ENCODE measurements at regions not wholly inside any gene's neighbourhood (a gene's known extent, or its start where the extent isn't known, plus 50 kb on each side); places are given as distances from the start of the nearest gene placed in this dataset.
"Not testable (repeated sequence)": the region's sequence is repeated elsewhere in the genome, so short reads cannot be mapped to it uniquely, and the experiment has no call there.

- DNase-seq (ENCODE audit: low read depth in 2 of 2), result not testable (repeated sequence)
These were observed 142.1 kb downstream of the SPATA31A6 start for GRCh38 chr9:42325561-42325960.

GRCh38 chr9:42326482-42326881, 143.0 kb downstream of the SPATA31A6 start:
- DNase-seq (ENCODE audit: low read depth in 2 of 2), result not testable (repeated sequence)

GRCh38 chr9:42335342-42335741, 151.9 kb downstream of the SPATA31A6 start:
- peak in 1 of 2 donors; percentile 9 for DNase-seq (ENCODE audit: low read depth in 2 of 2)

GRCh38 chr9:42335984-42336657, 152.7 kb downstream of the SPATA31A6 start:
- not testable (repeated sequence) for DNase-seq (ENCODE audit: low read depth in 2 of 2)

- not testable (repeated sequence) for DNase-seq (ENCODE audit: low read depth in 2 of 2)
These were observed 154.8 kb downstream of the SPATA31A6 start for GRCh38 chr9:42338275-42338674.

- peak in 1 of 2 donors; percentile 9 for DNase-seq (ENCODE audit: low read depth in 2 of 2)
These were observed 156.4 kb downstream of the SPATA31A6 start for GRCh38 chr9:42339671-42340434.

GRCh38 chr9:42340435-42340723, 156.9 kb downstream of the SPATA31A6 start:
- DNase-seq (ENCODE audit: low read depth in 2 of 2), result not testable (repeated sequence)

GRCh38 chr9:42341860-42342259, 158.4 kb downstream of the SPATA31A6 start:
- not testable (repeated sequence) for DNase-seq (ENCODE audit: low read depth in 2 of 2)

GRCh38 chr9:42342297-42342696, 158.8 kb downstream of the SPATA31A6 start:
- DNase-seq (ENCODE audit: low read depth in 2 of 2), result not testable (repeated sequence)

GRCh38 chr9:42344508-42344907, 161.0 kb downstream of the SPATA31A6 start:
- DNase-seq (ENCODE audit: low read depth in 2 of 2), result not testable (repeated sequence)

GRCh38 chr9:42346916-42347315, 163.5 kb downstream of the SPATA31A6 start:
- DNase-seq (ENCODE audit: low read depth in 2 of 2), result not testable (repeated sequence)

- DNase-seq (ENCODE audit: low read depth in 2 of 2), result not testable (repeated sequence)
These were observed 165.7 kb downstream of the SPATA31A6 start for GRCh38 chr9:42349181-42349580.

GRCh38 chr9:42350412-42350811, 167.0 kb downstream of the SPATA31A6 start:
- not testable (repeated sequence) for DNase-seq (ENCODE audit: low read depth in 2 of 2)

GRCh38 chr9:42357604-42358373, 174.3 kb downstream of the SPATA31A6 start:
- DNase-seq (ENCODE audit: low read depth in 2 of 2), result not testable (repeated sequence)

GRCh38 chr9:42358626-42359247, 175.3 kb downstream of the SPATA31A6 start:
- not testable (repeated sequence) for DNase-seq (ENCODE audit: low read depth in 2 of 2)

GRCh38 chr9:42364410-42365243, 181.2 kb downstream of the SPATA31A6 start:
- not testable (repeated sequence) for DNase-seq (ENCODE audit: low read depth in 2 of 2)

GRCh38 chr9:42365244-42365945, 181.9 kb downstream of the SPATA31A6 start:
- peak in 1 of 2 donors; percentile 56 for DNase-seq (ENCODE audit: low read depth in 2 of 2)

- DNase-seq (ENCODE audit: low read depth in 2 of 2), result peak; percentile 2 to 31
These were observed 184.9 kb downstream of the SPATA31A6 start for GRCh38 chr9:42368279-42368881.

- not testable (repeated sequence) for DNase-seq (ENCODE audit: low read depth in 2 of 2)
These were observed 186.7 kb downstream of the SPATA31A6 start for GRCh38 chr9:42370172-42370571.

GRCh38 chr9:42371417-42371816, 188.0 kb downstream of the SPATA31A6 start:
- not testable (repeated sequence) for DNase-seq (ENCODE audit: low read depth in 2 of 2)
